ENCODE measurements at regions not wholly inside any gene's neighbourhood (a gene's known extent, or its start where the extent isn't known, plus 50 kb on each side); places are given as distances from the start of the nearest gene placed in this dataset.

DNA sequence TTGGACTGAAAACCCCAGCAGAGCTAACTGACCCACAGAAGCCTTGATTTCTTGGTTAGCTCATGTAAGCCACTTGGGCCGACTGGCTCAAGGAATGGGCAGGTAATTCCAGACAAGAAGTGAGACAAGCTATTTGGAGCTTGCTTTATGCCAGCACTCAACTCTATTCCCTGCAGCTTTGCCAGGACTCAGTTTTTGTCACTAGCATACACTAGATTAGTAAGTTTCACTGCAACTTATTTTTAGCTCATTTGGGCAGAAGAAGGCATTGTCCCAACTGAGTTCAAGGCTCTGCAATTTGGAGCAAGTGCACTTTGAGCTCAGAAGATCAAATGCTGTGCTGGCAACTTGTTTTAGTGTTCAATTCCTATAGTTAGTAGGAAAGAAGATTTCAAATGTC is 116.1 kb downstream of the SLC4A3 start:
- TF ChIP-seq, protein P1, sequence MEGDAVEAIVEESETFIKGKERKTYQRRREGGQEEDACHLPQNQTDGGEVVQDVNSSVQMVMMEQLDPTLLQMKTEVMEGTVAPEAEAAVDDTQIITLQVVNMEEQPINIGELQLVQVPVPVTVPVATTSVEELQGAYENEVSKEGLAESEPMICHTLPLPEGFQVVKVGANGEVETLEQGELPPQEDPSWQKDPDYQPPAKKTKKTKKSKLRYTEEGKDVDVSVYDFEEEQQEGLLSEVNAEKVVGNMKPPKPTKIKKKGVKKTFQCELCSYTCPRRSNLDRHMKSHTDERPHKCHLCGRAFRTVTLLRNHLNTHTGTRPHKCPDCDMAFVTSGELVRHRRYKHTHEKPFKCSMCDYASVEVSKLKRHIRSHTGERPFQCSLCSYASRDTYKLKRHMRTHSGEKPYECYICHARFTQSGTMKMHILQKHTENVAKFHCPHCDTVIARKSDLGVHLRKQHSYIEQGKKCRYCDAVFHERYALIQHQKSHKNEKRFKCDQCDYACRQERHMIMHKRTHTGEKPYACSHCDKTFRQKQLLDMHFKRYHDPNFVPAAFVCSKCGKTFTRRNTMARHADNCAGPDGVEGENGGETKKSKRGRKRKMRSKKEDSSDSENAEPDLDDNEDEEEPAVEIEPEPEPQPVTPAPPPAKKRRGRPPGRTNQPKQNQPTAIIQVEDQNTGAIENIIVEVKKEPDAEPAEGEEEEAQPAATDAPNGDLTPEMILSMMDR (IDR thresholded peaks at IDR 0.05 in 8 of 11, conservative IDR thresholded peaks at IDR 0.05 in 3 of 11) = no peak
- no peak for TF ChIP-seq POLR2A (IDR thresholded peaks at IDR 0.05)
